Activated T-helper 1 cell treated with anti-CD3 and anti-CD28 coated beads, Interleukin-12 subunit alpha, Interleukin-12 subunit beta, Interleukin-2, Interleukin-4 antibody, amounts not matched to agents 30 ng/mL and 10 ng/mL and 1 ng/mL, durations not matched to agents 14 hours and 24 hours and 36 hours (primary cell): ENCODE measurements at regions not wholly inside any gene's neighbourhood (a gene's known extent, or its start where the extent isn't known, plus 50 kb on each side); places are given as distances from the start of the nearest gene placed in this dataset.

Experiments
- DNase-seq: peaks from one replicate; pipeline ENCODE4 v3.0.0; 2021; ENCODE audit warnings: low spot score
- H3K27ac Mint-ChIP-seq: one replicate; pipeline ENCODE4 v1.8.0; 2021; ENCODE audit warnings: mild to moderate bottlenecking, mixed read lengths
- H3K27me3 Mint-ChIP-seq: one replicate; pipeline ENCODE4 v1.8.0; 2022; ENCODE audit warnings: mild to moderate bottlenecking, moderate library complexity, mixed read lengths; ENCODE audit not compliant: insufficient read depth
- H3K36me3 Mint-ChIP-seq: one replicate; pipeline ENCODE4 v1.8.0; 2021; ENCODE audit warnings: low read depth, mixed read lengths
- H3K4me1 Mint-ChIP-seq: one replicate; pipeline ENCODE4 v1.8.0; 2021; ENCODE audit warnings: low read depth, mixed read lengths
- H3K4me3 Mint-ChIP-seq: one replicate; pipeline ENCODE4 v1.8.0; 2021; ENCODE audit warnings: mild to moderate bottlenecking, moderate library complexity, mixed read lengths
- H3K9me3 Mint-ChIP-seq: one replicate; pipeline ENCODE4 v1.8.0; 2021; ENCODE audit warnings: mixed read lengths
- intact Hi-C: fragments of 100-400 bp; cut with micrococcal nuclease; formaldehyde crosslinking; loops from one replicate; pipeline ENCODE4 v1.15.1; 2024

- H3K4me1 Mint-ChIP-seq, result peaks cover 10% of the 10 kb centered on the region
- H3K27ac Mint-ChIP-seq, result no peak overlapping the region
- DNase-seq, result no peak
- H3K36me3 Mint-ChIP-seq, result no peaks in the 10 kb centered on the region
- H3K27me3 Mint-ChIP-seq, result peaks cover 17% of the 10 kb centered on the region
- no peaks in the 10 kb centered on the region for H3K9me3 Mint-ChIP-seq
- intact Hi-C loops, result no loop called here
- no peak overlapping the region for H3K4me3 Mint-ChIP-seq
Measured at GRCh38 chr15:58260205-58260724, 122.1 kb downstream of the AQP9 start.

GRCh38 chr15:58260725-58261267, 122.6 kb downstream of the AQP9 start:
- intact Hi-C loops, result no loop called here
- H3K4me1 Mint-ChIP-seq, result peaks cover 10% of the 10 kb centered on the region

GRCh38 chr15:58261368-58261767, 123.2 kb downstream of the AQP9 start:
- no peak overlapping the region for H3K4me3 Mint-ChIP-seq
- DNase-seq, result no peak
- peaks cover 12% of the 10 kb centered on the region for H3K27me3 Mint-ChIP-seq
- H3K36me3 Mint-ChIP-seq, result no peaks in the 10 kb centered on the region
- H3K27ac Mint-ChIP-seq, result no peak overlapping the region
- peaks cover 10% of the 10 kb centered on the region for H3K4me1 Mint-ChIP-seq
- intact Hi-C loops, result no loop called here
- no peaks in the 10 kb centered on the region for H3K9me3 Mint-ChIP-seq

More at GRCh38 chr15:58260725-58261267, 122.6 kb downstream of the AQP9 start:
- peaks cover 15% of the 10 kb centered on the region for H3K27me3 Mint-ChIP-seq
- H3K9me3 Mint-ChIP-seq, result no peaks in the 10 kb centered on the region
- H3K4me3 Mint-ChIP-seq, result no peak overlapping the region
- DNase-seq, result no peak
- no peaks in the 10 kb centered on the region for H3K36me3 Mint-ChIP-seq
- H3K27ac Mint-ChIP-seq, result no peak overlapping the region

- H3K36me3 Mint-ChIP-seq, result no peaks in the 10 kb centered on the region
- peaks cover 12% of the 10 kb centered on the region for H3K4me1 Mint-ChIP-seq
- H3K27me3 Mint-ChIP-seq, result peaks cover 8% of the 10 kb centered on the region
- no peaks in the 10 kb centered on the region for H3K9me3 Mint-ChIP-seq
- intact Hi-C loops, result no loop called here
- no peak overlapping the region for H3K27ac Mint-ChIP-seq
- no peak overlapping the region for H3K4me3 Mint-ChIP-seq
- DNase-seq, result no peak
Measured at GRCh38 chr15:58264053-58264971, 126.1 kb downstream of the AQP9 start.

- Mint-ChIP-seq H3K36me3 (peaks cover 3% of the 10 kb centered on the region), H3K27me3 (peaks cover 6% of the 10 kb centered on the region), H3K9me3 (peaks cover 11% of the 10 kb centered on the region), H3K4me3 (no peak overlapping the region), H3K4me1 (peaks cover 27% of the 10 kb centered on the region), H3K27ac (no peak overlapping the region)
- no peak for DNase-seq
- intact Hi-C loops, result no loop called here
Measured at GRCh38 chr15:58267051-58267450, 128.9 kb downstream of the AQP9 start.

- peaks cover 6% of the 10 kb centered on the region for H3K27me3 Mint-ChIP-seq
- DNase-seq, result no peak
- intact Hi-C loops, result no loop called here
- peaks cover 11% of the 10 kb centered on the region for H3K9me3 Mint-ChIP-seq
- H3K27ac Mint-ChIP-seq, result no peak overlapping the region
- peaks cover 21% of the 10 kb centered on the region for H3K4me1 Mint-ChIP-seq
- peaks cover 3% of the 10 kb centered on the region for H3K36me3 Mint-ChIP-seq
- no peak overlapping the region for H3K4me3 Mint-ChIP-seq
Measured at GRCh38 chr15:58268746-58269267, 130.6 kb downstream of the AQP9 start.

GRCh38 chr15:58269455-58270414, 131.6 kb downstream of the AQP9 start:
- Mint-ChIP-seq H3K36me3 (peaks cover 3% of the 10 kb centered on the region), H3K4me3 (peak overlapping the region; percentile 6), H3K27ac (peak overlapping the region; percentile 6), H3K9me3 (peaks cover 11% of the 10 kb centered on the region), H3K27me3 (peaks cover 5% of the 10 kb centered on the region), H3K4me1 (peaks cover 16% of the 10 kb centered on the region)
- peak; percentile 28 for DNase-seq
- intact Hi-C loops, result loop anchor here (1.0 to 5.0 kb wide), 7 partner anchors 23 to 492 kb away; partner anchors contain the start of gene ADAM10

- H3K36me3 Mint-ChIP-seq, result peaks cover 3% of the 10 kb centered on the region
- H3K4me1 Mint-ChIP-seq, result peaks cover 16% of the 10 kb centered on the region
- no peak overlapping the region for H3K4me3 Mint-ChIP-seq
- H3K9me3 Mint-ChIP-seq, result peaks cover 11% of the 10 kb centered on the region
- intact Hi-C loops, result loop anchor here (2.0 to 5.0 kb wide), 4 partner anchors 21 to 476 kb away; partner anchors contain the start of gene ADAM10
- H3K27ac Mint-ChIP-seq, result no peak overlapping the region
- no peak for DNase-seq
- H3K27me3 Mint-ChIP-seq, result no peaks in the 10 kb centered on the region
Measured at GRCh38 chr15:58271410-58271809, 133.2 kb downstream of the AQP9 start.

GRCh38 chr15:58273104-58273503, 134.9 kb downstream of the AQP9 start:
- Mint-ChIP-seq H3K4me1 (peaks cover 16% of the 10 kb centered on the region), H3K9me3 (peaks cover 11% of the 10 kb centered on the region), H3K27ac (no peak overlapping the region), H3K36me3 (peaks cover 3% of the 10 kb centered on the region), H3K27me3 (peaks cover 2% of the 10 kb centered on the region), H3K4me3 (no peak overlapping the region)
- no peak for DNase-seq
- intact Hi-C loops, result loop anchor here (5.0 kb wide), 2 partner anchors 84 to 474 kb away; partner anchors contain the start of gene ADAM10

GRCh38 chr15:58274885-58275284, 136.7 kb downstream of the AQP9 start:
- DNase-seq, result no peak
- intact Hi-C loops, result loop anchor here (5.0 kb wide), 2 partner anchors 82 to 472 kb away; partner anchors contain the start of gene ADAM10
- peaks cover 11% of the 10 kb centered on the region for H3K9me3 Mint-ChIP-seq
- H3K27me3 Mint-ChIP-seq, result peaks cover 7% of the 10 kb centered on the region
- H3K27ac Mint-ChIP-seq, result no peak overlapping the region
- peaks cover 3% of the 10 kb centered on the region for H3K36me3 Mint-ChIP-seq
- H3K4me1 Mint-ChIP-seq, result peaks cover 9% of the 10 kb centered on the region
- H3K4me3 Mint-ChIP-seq, result no peak overlapping the region

GRCh38 chr15:58275785-58276184, 137.6 kb downstream of the AQP9 start:
- Mint-ChIP-seq H3K27ac (no peak overlapping the region), H3K27me3 (peaks cover 12% of the 10 kb centered on the region), H3K9me3 (peaks cover 8% of the 10 kb centered on the region), H3K4me3 (no peak overlapping the region), H3K4me1 (no peaks in the 10 kb centered on the region), H3K36me3 (peaks cover 3% of the 10 kb centered on the region)
- DNase-seq, result no peak
- intact Hi-C loops, result no loop called here

GRCh38 chr15:58276924-58277323, 138.7 kb downstream of the AQP9 start:
- Mint-ChIP-seq H3K9me3 (no peaks in the 10 kb centered on the region), H3K4me1 (no peaks in the 10 kb centered on the region), H3K4me3 (no peak overlapping the region), H3K27ac (no peak overlapping the region), H3K27me3 (peaks cover 12% of the 10 kb centered on the region), H3K36me3 (no peaks in the 10 kb centered on the region)
- intact Hi-C loops, result no loop called here
- no peak for DNase-seq
